C4-2B (cell line): ENCODE measurements at regions not wholly inside any gene's neighbourhood (a gene's known extent, or its start where the extent isn't known, plus 50 kb on each side); places are given as distances from the start of the nearest gene placed in this dataset.

Experiments used
- H3K27ac ChIP-seq: fragments of 450-650 bp; 2 replicates; pipeline ENCODE4 v1.5.1; 2017
- ZFX ChIP-seq: fragments of 450-650 bp; IDR thresholded peaks from 2 replicates; pipeline ENCODE4 v1.6.1; 2017
- TF ChIP-seq, protein P1 (sequence below): fragments of 450-650 bp; conservative IDR thresholded peaks from 2 replicates; pipeline ENCODE4 v1.5.1; 2017; ENCODE audit warnings: mild to moderate bottlenecking

DNA sequence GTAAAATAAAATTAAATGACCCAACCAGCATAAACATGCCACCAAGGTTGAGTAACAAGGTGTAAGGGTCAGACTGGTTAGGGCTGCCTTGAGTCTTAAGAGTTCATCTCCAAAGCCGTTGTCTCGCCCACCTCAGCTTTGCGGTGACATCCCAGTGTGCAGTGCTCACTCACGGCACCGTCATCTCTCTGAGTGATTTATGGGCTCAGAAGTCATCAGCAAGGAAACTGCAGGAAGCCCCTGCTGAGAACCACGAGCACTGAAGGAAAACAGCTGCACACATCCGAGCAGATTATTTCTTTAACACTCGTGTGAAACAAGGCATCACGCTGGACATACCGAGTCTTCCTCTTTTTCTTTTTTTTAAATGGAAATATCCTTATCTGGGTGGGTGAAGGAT, 411.1 kb downstream of the TRIML1 start:
- no peak for TF ChIP-seq ZFX
- TF ChIP-seq, protein P1, sequence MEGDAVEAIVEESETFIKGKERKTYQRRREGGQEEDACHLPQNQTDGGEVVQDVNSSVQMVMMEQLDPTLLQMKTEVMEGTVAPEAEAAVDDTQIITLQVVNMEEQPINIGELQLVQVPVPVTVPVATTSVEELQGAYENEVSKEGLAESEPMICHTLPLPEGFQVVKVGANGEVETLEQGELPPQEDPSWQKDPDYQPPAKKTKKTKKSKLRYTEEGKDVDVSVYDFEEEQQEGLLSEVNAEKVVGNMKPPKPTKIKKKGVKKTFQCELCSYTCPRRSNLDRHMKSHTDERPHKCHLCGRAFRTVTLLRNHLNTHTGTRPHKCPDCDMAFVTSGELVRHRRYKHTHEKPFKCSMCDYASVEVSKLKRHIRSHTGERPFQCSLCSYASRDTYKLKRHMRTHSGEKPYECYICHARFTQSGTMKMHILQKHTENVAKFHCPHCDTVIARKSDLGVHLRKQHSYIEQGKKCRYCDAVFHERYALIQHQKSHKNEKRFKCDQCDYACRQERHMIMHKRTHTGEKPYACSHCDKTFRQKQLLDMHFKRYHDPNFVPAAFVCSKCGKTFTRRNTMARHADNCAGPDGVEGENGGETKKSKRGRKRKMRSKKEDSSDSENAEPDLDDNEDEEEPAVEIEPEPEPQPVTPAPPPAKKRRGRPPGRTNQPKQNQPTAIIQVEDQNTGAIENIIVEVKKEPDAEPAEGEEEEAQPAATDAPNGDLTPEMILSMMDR: no peak
- H3K27ac ChIP-seq: no peak overlapping the region

DNA sequence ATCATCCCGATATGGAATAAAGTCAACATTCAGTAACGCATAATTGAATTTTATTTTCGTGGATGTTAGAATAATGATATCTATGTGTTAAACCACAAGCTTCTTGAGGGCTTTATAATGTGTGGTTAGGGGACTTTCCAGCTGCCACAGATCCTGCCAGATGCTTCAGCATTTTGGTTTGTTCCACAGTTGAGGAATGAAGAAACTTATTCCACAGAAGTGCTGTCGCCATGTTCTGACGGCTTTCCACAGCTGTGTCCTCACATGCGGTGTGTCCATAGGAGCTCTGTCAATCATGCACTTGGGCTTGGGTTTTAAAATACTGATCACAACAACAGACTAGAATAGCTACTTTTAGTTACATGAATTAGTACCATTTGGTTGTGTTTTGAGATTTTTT, 411.9 kb downstream of the TRIML1 start:
- TF ChIP-seq, protein P1: no peak
- TF ChIP-seq ZFX: no peak
- H3K27ac ChIP-seq: no peak overlapping the region

DNA sequence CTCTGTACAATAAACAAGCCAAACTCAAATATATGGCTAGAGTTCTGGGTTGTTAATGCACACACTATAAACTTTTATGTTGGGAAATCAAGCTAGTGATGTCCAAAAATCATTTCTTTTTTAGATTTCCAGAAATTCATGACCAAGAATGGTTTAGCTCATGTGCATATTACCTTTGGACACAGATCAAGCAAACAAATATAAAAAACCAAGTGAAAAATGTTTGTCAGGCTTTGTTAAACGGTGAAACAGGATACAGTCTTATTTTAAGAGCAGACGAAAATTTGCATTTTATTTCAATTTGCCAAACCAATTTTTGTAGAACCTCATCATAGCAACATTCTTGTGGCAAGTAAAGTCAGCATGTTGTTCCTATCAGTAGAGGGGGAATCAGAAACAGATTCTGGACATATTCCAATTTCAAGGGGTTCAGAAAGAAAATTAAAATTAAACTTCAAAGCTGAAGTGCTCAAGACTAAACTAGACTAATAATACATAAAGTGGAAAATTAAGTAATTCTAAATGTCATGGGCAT, 413.6 kb downstream of the TRIML1 start:
- TF ChIP-seq ZFX: no peak
- TF ChIP-seq, protein P1: no peak
- H3K27ac ChIP-seq: no peak overlapping the region

DNA sequence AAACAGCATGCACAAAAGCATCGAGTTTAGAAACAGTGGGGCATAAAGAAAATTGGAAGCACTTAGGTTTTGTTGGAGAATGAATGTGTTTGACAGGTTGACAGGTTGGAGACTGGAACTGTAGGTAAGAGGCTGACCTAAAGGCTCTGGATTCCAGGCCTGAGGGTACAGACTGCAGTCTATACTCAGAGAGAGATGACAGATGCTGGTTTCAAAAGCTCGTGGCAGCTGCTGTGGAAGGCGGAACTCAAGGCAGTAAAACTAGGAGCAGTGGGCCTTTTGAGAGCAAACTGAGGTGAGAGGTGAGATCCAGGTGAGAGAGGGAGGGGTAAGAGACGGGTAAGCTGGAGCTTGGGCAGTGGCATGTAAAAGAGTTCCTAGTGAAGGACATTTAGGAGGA, 415.2 kb downstream of the TRIML1 start:
- TF ChIP-seq, protein P1: no peak
- no peak for TF ChIP-seq ZFX
- no peak overlapping the region for H3K27ac ChIP-seq

DNA sequence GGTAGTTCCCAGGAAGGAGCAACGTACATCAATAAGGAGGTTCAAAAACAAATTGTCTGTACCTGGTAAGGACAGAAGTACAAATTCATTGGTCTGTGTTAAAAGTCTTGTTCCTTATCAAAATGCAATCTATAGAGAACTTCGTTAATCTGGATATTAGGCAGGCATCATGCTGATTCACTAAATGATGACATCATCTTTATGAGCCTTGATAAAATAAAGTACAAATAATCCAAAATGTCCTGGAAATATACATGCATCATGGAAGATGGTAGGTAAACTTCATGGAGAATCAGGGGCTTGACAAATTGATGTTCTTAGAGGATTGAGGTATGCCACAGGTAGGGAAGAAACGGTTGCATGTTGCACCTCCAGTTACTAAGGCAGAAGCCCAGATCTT, 433.9 kb downstream of the TRIML1 start:
- no peak overlapping the region for H3K27ac ChIP-seq
- TF ChIP-seq, protein P1: no peak
- no peak for TF ChIP-seq ZFX

DNA sequence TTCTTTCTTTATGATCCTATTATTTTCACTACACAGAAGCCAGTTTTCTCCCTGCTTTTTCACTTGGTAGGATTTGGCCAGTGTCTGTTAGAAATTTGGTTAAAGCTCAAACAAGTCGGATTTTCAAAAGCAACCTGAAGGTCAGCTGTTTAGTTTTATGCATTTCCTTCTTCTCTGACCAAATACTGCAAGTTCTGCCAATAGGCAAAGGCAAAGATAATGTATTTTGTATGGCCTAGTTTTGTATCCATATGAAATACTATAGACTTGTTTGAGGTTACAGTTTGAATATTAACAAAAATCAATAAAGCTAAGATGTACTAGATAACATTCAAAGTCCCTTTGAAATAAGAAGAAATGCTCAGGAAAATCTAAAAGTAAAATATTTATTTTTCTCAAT, 439.4 kb downstream of the TRIML1 start:
- TF ChIP-seq, protein P1: no peak
- no peak for TF ChIP-seq ZFX
- H3K27ac ChIP-seq: no peak overlapping the region

DNA sequence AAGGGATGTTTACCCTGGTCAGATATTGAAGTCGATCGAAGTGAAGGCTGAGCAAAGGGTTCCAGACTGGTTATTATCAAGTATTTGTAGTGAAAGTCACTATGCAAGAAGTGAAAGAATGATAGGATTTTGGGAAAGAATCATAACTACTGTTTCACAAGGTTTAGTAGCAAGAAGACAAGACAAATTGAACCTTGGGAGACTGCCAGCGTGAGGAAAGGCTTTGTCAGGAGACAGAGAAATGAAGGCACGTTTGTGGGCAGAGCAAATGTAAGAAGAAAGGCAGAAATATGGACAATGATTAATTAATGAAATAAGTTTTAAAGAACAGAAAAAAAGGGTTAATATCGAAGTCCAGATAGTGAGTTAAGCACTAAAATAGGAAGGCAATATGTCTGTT, 456.8 kb downstream of the TRIML1 start:
- H3K27ac ChIP-seq: no peak overlapping the region
- no peak for TF ChIP-seq ZFX
- TF ChIP-seq, protein P1: no peak
